ENCODE measurements at regions not wholly inside any gene's neighbourhood (a gene's known extent, or its start where the extent isn't known, plus 50 kb on each side); places are given as distances from the start of the nearest gene placed in this dataset.

DNA sequence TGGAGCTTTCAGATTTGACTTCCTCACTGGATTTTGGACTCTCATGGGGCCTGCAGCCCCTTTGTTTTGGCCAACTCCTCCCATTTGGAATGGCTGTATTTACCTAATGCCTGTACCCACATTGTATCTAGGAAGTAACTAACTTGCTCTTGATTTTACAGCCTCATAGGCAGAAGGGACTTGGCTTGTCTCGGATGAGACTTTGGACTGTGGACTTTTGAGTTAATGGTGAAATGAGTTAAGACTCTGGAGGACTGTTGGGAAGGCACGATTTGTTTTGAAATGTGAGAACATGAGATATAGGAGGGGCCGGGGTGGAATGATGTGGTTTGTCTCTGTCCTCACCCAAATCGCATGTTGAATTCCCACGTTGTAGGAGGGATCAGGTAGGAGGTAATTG is 233.4 kb upstream of the GALNT5 start (continued):
- TF ChIP-seq, protein P1, sequence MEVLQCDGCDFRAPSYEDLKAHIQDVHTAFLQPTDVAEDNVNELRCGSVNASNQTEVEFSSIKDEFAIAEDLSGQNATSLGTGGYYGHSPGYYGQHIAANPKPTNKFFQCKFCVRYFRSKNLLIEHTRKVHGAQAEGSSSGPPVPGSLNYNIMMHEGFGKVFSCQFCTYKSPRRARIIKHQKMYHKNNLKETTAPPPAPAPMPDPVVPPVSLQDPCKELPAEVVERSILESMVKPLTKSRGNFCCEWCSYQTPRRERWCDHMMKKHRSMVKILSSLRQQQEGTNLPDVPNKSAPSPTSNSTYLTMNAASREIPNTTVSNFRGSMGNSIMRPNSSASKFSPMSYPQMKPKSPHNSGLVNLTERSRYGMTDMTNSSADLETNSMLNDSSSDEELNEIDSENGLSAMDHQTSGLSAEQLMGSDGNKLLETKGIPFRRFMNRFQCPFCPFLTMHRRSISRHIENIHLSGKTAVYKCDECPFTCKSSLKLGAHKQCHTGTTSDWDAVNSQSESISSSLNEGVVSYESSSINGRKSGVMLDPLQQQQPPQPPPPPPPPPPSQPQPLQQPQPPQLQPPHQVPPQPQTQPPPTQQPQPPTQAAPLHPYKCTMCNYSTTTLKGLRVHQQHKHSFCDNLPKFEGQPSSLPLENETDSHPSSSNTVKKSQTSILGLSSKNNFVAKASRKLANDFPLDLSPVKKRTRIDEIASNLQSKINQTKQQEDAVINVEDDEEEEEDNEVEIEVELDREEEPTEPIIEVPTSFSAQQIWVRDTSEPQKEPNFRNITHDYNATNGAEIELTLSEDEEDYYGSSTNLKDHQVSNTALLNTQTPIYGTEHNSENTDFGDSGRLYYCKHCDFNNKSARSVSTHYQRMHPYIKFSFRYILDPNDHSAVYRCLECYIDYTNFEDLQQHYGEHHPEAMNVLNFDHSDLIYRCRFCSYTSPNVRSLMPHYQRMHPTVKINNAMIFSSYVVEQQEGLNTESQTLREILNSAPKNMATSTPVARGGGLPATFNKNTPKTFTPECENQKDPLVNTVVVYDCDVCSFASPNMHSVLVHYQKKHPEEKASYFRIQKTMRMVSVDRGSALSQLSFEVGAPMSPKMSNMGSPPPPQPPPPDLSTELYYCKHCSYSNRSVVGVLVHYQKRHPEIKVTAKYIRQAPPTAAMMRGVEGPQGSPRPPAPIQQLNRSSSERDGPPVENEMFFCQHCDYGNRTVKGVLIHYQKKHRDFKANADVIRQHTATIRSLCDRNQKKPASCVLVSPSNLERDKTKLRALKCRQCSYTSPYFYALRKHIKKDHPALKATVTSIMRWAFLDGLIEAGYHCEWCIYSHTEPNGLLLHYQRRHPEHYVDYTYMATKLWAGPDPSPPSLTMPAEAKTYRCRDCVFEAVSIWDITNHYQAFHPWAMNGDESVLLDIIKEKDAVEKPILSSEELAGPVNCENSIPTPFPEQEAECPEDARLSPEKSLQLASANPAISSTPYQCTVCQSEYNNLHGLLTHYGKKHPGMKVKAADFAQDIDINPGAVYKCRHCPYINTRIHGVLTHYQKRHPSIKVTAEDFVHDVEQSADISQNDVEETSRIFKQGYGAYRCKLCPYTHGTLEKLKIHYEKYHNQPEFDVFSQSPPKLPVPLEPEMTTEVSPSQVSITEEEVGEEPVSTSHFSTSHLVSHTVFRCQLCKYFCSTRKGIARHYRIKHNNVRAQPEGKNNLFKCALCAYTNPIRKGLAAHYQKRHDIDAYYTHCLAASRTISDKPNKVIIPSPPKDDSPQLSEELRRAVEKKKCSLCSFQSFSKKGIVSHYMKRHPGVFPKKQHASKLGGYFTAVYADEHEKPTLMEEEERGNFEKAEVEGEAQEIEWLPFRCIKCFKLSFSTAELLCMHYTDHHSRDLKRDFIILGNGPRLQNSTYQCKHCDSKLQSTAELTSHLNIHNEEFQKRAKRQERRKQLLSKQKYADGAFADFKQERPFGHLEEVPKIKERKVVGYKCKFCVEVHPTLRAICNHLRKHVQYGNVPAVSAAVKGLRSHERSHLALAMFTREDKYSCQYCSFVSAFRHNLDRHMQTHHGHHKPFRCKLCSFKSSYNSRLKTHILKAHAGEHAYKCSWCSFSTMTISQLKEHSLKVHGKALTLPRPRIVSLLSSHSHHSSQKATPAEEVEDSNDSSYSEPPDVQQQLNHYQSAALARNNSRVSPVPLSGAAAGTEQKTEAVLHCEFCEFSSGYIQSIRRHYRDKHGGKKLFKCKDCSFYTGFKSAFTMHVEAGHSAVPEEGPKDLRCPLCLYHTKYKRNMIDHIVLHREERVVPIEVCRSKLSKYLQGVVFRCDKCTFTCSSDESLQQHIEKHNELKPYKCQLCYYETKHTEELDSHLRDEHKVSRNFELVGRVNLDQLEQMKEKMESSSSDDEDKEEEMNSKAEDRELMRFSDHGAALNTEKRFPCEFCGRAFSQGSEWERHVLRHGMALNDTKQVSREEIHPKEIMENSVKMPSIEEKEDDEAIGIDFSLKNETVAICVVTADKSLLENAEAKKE (CRISPR knock-in tag; IDR thresholded peaks at IDR 0.05), result no peak
- TF ChIP-seq STAT1 (IDR thresholded peaks at IDR 0.05; ENCODE audit: unreplicated experiment), result no peak
- no peak for TF ChIP-seq ZNF114 (CRISPR knock-in tag; IDR thresholded peaks at IDR 0.05)
- TF ChIP-seq EZH2 (IDR thresholded peaks at IDR 0.05; ENCODE audit: low read depth, unreplicated experiment), result no peak
- TF ChIP-seq, protein P2, sequence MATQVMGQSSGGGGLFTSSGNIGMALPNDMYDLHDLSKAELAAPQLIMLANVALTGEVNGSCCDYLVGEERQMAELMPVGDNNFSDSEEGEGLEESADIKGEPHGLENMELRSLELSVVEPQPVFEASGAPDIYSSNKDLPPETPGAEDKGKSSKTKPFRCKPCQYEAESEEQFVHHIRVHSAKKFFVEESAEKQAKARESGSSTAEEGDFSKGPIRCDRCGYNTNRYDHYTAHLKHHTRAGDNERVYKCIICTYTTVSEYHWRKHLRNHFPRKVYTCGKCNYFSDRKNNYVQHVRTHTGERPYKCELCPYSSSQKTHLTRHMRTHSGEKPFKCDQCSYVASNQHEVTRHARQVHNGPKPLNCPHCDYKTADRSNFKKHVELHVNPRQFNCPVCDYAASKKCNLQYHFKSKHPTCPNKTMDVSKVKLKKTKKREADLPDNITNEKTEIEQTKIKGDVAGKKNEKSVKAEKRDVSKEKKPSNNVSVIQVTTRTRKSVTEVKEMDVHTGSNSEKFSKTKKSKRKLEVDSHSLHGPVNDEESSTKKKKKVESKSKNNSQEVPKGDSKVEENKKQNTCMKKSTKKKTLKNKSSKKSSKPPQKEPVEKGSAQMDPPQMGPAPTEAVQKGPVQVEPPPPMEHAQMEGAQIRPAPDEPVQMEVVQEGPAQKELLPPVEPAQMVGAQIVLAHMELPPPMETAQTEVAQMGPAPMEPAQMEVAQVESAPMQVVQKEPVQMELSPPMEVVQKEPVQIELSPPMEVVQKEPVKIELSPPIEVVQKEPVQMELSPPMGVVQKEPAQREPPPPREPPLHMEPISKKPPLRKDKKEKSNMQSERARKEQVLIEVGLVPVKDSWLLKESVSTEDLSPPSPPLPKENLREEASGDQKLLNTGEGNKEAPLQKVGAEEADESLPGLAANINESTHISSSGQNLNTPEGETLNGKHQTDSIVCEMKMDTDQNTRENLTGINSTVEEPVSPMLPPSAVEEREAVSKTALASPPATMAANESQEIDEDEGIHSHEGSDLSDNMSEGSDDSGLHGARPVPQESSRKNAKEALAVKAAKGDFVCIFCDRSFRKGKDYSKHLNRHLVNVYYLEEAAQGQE (IDR thresholded peaks at IDR 0.05; ENCODE audit: unreplicated experiment), result no peak
- TF ChIP-seq, protein P3, sequence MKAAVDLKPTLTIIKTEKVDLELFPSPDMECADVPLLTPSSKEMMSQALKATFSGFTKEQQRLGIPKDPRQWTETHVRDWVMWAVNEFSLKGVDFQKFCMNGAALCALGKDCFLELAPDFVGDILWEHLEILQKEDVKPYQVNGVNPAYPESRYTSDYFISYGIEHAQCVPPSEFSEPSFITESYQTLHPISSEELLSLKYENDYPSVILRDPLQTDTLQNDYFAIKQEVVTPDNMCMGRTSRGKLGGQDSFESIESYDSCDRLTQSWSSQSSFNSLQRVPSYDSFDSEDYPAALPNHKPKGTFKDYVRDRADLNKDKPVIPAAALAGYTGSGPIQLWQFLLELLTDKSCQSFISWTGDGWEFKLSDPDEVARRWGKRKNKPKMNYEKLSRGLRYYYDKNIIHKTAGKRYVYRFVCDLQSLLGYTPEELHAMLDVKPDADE (IDR thresholded peaks at IDR 0.05), result no peak
- no peak for TF ChIP-seq CREB1 (CRISPR knock-in tag; IDR thresholded peaks at IDR 0.05; ENCODE audit: low read depth)
- no peak for TF ChIP-seq JUNB (IDR thresholded peaks at IDR 0.05; ENCODE audit: unreplicated experiment)
- no peak for TF ChIP-seq NANOG (IDR thresholded peaks at IDR 0.05; ENCODE audit: borderline replicate concordance)
- TF ChIP-seq, protein P4, sequence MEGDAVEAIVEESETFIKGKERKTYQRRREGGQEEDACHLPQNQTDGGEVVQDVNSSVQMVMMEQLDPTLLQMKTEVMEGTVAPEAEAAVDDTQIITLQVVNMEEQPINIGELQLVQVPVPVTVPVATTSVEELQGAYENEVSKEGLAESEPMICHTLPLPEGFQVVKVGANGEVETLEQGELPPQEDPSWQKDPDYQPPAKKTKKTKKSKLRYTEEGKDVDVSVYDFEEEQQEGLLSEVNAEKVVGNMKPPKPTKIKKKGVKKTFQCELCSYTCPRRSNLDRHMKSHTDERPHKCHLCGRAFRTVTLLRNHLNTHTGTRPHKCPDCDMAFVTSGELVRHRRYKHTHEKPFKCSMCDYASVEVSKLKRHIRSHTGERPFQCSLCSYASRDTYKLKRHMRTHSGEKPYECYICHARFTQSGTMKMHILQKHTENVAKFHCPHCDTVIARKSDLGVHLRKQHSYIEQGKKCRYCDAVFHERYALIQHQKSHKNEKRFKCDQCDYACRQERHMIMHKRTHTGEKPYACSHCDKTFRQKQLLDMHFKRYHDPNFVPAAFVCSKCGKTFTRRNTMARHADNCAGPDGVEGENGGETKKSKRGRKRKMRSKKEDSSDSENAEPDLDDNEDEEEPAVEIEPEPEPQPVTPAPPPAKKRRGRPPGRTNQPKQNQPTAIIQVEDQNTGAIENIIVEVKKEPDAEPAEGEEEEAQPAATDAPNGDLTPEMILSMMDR (conservative IDR thresholded peaks at IDR 0.05; ENCODE audit: low read depth in 2 of 2), result no peak
